Panc1 (cell line): ENCODE measurements at regions not wholly inside any gene's neighbourhood (a gene's known extent, or its start where the extent isn't known, plus 50 kb on each side); places are given as distances from the start of the nearest gene placed in this dataset.

ENCODE experiments used
- ATAC-seq: fragments of 200-7000 bp; cut with Tn5 transposase; 2 replicates; pipeline ENCODE4 v1.9.1; 2020; ENCODE audit warnings: mild to moderate bottlenecking, moderate library complexity
- BruUV-seq: library from RNA; stranded (reverse); fragments of 400-500 nt; replicated peaks from 2 replicates; lab custom pipeline; 2021; lab: Mats Ljungman, UMichigan
- CTCF ChIA-PET: fragments of 300-600 bp; sonication (Branson Sonifier 250); formaldehyde crosslinking; loops from one replicate; lab custom pipeline; 2022; ENCODE audit warnings: antibody characterized with exemption; lab: Charles Lee
- POLR2A ChIA-PET: fragments of 300-600 bp; sonication (Branson Sonifier 250); formaldehyde crosslinking; loops from one replicate; lab custom pipeline; 2022; ENCODE audit warnings: antibody characterized with exemption; lab: Charles Lee
- DNase-seq: peaks from one replicate; pipeline ENCODE4 v3.0.0-alpha.2; 2010; ENCODE audit warnings: low read depth, low spot score
- H3K27ac ChIP-seq: 2 replicates; pipeline ENCODE4 v1.5.1; 2011; ENCODE audit warnings: mild to moderate bottlenecking, low read length, inconsistent platforms
- H3K27me3 ChIP-seq: fragments of 200-500 bp; sonication (Bioruptor generic); 2 replicates; pipeline ENCODE4 v1.6.0; 2014; ENCODE audit warnings: low read length, inconsistent platforms; ENCODE audit not compliant: control insufficient read depth, insufficient read depth
- H3K36me3 ChIP-seq: fragments of 200-500 bp; sonication (Bioruptor generic); 2 replicates; pipeline ENCODE4 v1.5.1; 2014; ENCODE audit warnings: inconsistent platforms, mild to moderate bottlenecking, low read length, moderate library complexity; ENCODE audit not compliant: control insufficient read depth, insufficient read depth
- H3K4me1 ChIP-seq: 2 replicates; pipeline ENCODE4 v1.5.1; 2011; ENCODE audit warnings: inconsistent platforms, mild to moderate bottlenecking, low read length, moderate library complexity; ENCODE audit not compliant: control insufficient read depth, insufficient read depth
- H3K4me3 ChIP-seq, 2 experiments: 2 replicates each; pipeline ENCODE4 v1.5.1; 2011 to 2012; ENCODE audit warnings: low read depth in 2 of 2, low read length in 2 of 2, mild to moderate bottlenecking in 2 of 2, inconsistent platforms in 1 of 2, moderate library complexity in 1 of 2
- H3K9me3 ChIP-seq: fragments of 200-500 bp; sonication (Bioruptor generic); 2 replicates; pipeline ENCODE4 v1.5.1; 2014; ENCODE audit warnings: low read depth, mild to moderate bottlenecking, inconsistent platforms, low read length, moderate library complexity; ENCODE audit not compliant: control insufficient read depth, insufficient read depth
- CTCF ChIP-seq: fragments of 450-650 bp; IDR thresholded peaks from 2 replicates; pipeline ENCODE4 v1.5.1; 2017; ENCODE audit warnings: mild to moderate bottlenecking
- POLR2AphosphoS5 ChIP-seq: IDR thresholded peaks from 2 replicates; pipeline ENCODE4 v1.6.1; 2012; ENCODE audit warnings: mild to moderate bottlenecking, low read depth, low read length, moderate library complexity
- SIN3A ChIP-seq: IDR thresholded peaks from 2 replicates; pipeline ENCODE4 v1.6.1; 2012; ENCODE audit warnings: low read depth, mild to moderate bottlenecking, low read length, moderate library complexity, borderline replicate concordance; ENCODE audit not compliant: insufficient read depth
- TCF7L2 ChIP-seq: IDR thresholded peaks from 2 replicates; pipeline ENCODE4 v1.6.1; 2011; ENCODE audit warnings: mild to moderate bottlenecking, low read depth, low read length, inconsistent platforms
- in situ Hi-C: cut with HindIII; loops from 2 replicates; pipeline ENCODE4 v1.10.0; 2016; ENCODE audit warnings: low sequenced_read_pairs, low pct_unique_long_range_greater_than_20kb
- intact Hi-C: fragments of 100-400 bp; cut with micrococcal nuclease; formaldehyde crosslinking; loops from one replicate; pipeline ENCODE4 v1.10.0; 2022; ENCODE audit not compliant: unreplicated experiment
- TF ChIP-seq, protein P1 (sequence below), 2 experiments: IDR thresholded peaks; 2 replicates each; pipeline ENCODE4 v1.6.1; 2011 to 2012; ENCODE audit warnings: low read depth in 2 of 2, control low read depth in 1 of 2, low read length in 1 of 2, mild to moderate bottlenecking in 1 of 2, moderate library complexity in 1 of 2; ENCODE audit not compliant: insufficient read depth in 1 of 2

- DNase-seq (no peak), ATAC-seq (no peak)
- TF ChIP-seq, protein P1, sequence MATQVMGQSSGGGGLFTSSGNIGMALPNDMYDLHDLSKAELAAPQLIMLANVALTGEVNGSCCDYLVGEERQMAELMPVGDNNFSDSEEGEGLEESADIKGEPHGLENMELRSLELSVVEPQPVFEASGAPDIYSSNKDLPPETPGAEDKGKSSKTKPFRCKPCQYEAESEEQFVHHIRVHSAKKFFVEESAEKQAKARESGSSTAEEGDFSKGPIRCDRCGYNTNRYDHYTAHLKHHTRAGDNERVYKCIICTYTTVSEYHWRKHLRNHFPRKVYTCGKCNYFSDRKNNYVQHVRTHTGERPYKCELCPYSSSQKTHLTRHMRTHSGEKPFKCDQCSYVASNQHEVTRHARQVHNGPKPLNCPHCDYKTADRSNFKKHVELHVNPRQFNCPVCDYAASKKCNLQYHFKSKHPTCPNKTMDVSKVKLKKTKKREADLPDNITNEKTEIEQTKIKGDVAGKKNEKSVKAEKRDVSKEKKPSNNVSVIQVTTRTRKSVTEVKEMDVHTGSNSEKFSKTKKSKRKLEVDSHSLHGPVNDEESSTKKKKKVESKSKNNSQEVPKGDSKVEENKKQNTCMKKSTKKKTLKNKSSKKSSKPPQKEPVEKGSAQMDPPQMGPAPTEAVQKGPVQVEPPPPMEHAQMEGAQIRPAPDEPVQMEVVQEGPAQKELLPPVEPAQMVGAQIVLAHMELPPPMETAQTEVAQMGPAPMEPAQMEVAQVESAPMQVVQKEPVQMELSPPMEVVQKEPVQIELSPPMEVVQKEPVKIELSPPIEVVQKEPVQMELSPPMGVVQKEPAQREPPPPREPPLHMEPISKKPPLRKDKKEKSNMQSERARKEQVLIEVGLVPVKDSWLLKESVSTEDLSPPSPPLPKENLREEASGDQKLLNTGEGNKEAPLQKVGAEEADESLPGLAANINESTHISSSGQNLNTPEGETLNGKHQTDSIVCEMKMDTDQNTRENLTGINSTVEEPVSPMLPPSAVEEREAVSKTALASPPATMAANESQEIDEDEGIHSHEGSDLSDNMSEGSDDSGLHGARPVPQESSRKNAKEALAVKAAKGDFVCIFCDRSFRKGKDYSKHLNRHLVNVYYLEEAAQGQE (IDR thresholded peaks at IDR 0.05; ENCODE audit: insufficient read depth in 1 of 2, low read depth in 2 of 2, low read length in 1 of 2) = no peak
- TF ChIP-seq CTCF = no peak
- TF ChIP-seq TCF7L2 = no peak
- no peak for TF ChIP-seq POLR2AphosphoS5
- TF ChIP-seq SIN3A = no peak
- ChIA-PET POLR2A (no interaction called here), CTCF (no interaction called here)
- no peaks in the 10 kb centered on the region for H3K36me3 ChIP-seq
- H3K27me3 ChIP-seq = no peaks in the 10 kb centered on the region
- H3K4me1 ChIP-seq = no peaks in the 10 kb centered on the region
- intact Hi-C loops = no loop called here
- no peak overlapping the region for H3K4me3 ChIP-seq
- H3K9me3 ChIP-seq = no peaks in the 10 kb centered on the region
- no TSS peak for BruUV-seq
- in situ Hi-C loops = no loop called here
- no peak overlapping the region for H3K27ac ChIP-seq
Observed at GRCh38 chr10:2828741-2829140, 238.6 kb upstream of the PFKP start.

DNA sequence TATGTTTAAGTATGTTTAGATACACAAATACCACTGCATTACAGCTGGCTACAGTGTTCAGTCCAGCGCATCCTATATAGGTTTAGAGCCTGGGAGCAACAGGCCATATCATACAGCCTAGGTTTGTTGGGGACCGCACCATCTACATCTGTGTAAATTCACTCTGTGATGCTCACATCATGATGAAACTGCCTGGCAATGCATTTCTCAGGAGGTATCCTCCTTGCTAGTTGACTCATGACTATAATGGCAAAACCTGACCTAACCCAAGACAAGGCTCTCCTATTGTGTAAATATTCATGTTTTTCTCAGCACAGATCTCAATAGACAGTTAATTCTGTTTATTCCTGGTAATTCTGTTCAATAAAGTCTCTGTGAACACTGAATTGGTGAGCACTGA, 240.7 kb upstream of the PFKP start:
- ATAC-seq (no peak), DNase-seq (no peak)
- Histone ChIP-seq H3K36me3 (no peaks in the 10 kb centered on the region), H3K27me3 (peaks cover under 1% of the 10 kb centered on the region; the same call in 1 of the 2 replicates), H3K27ac (no peak overlapping the region), H3K4me3 (no peak overlapping the region), H3K4me1 (no peaks in the 10 kb centered on the region), H3K9me3 (no peaks in the 10 kb centered on the region)
- ChIA-PET POLR2A (no interaction called here), CTCF (no interaction called here)
- in situ Hi-C loops (no loop called here), intact Hi-C loops (no loop called here)
- TF ChIP-seq, protein P1 (IDR thresholded peaks at IDR 0.05; ENCODE audit: insufficient read depth in 1 of 2, low read depth in 2 of 2, low read length in 1 of 2) = no peak
- TF ChIP-seq TCF7L2 (no peak), CTCF (no peak), SIN3A (no peak), POLR2AphosphoS5 (no peak)
- no TSS peak for BruUV-seq
